Liver (tissue), 8 donors: ENCODE measurements at regions not wholly inside any gene's neighbourhood (a gene's known extent, or its start where the extent isn't known, plus 50 kb on each side); places are given as distances from the start of the nearest gene placed in this dataset.

ENCODE experiments used
- DNase-seq: peaks from one replicate; pipeline ENCODE4 v3.0.0-alpha.2; 2017; ENCODE audit warnings: low spot score
- H3K27ac ChIP-seq, 2 donors: one replicate each; pipeline ENCODE4 v1.7.0; 2013; ENCODE audit warnings: inconsistent platforms in 2 of 2, low read length in 2 of 2, control low read depth in 1 of 2, low read depth in 1 of 2, mild to moderate bottlenecking in 1 of 2
- H3K27me3 ChIP-seq, 4 donors: one replicate each; pipeline versions ENCODE4 v1.6.1 to v1.7.0; 2013; ENCODE audit warnings: low read length in 3 of 4, inconsistent platforms in 1 of 4, mild to moderate bottlenecking in 1 of 4, moderate library complexity in 1 of 4; ENCODE audit not compliant: control insufficient read depth in 4 of 4, insufficient read depth in 4 of 4
- H3K36me3 ChIP-seq, 4 donors: one replicate each; pipeline versions ENCODE4 v1.6.1 to v1.7.0; 2013; ENCODE audit warnings: low read length in 3 of 4, mild to moderate bottlenecking in 3 of 4, low read depth in 1 of 4, moderate library complexity in 1 of 4; ENCODE audit not compliant: control insufficient read depth in 4 of 4, insufficient read depth in 3 of 4
- H3K4me1 ChIP-seq, 4 donors: one replicate each; pipeline versions ENCODE4 v1.6.1 to v1.7.0; 2013; ENCODE audit warnings: low read length in 3 of 4, mild to moderate bottlenecking in 3 of 4, moderate library complexity in 1 of 4; ENCODE audit not compliant: control insufficient read depth in 4 of 4, insufficient read depth in 4 of 4
- H3K4me3 ChIP-seq, 3 donors: one replicate each; pipeline versions ENCODE4 v1.6.1 to v1.7.0; 2013; ENCODE audit warnings: low read length in 3 of 3, control low read depth in 1 of 3, low read depth in 1 of 3, mild to moderate bottlenecking in 1 of 3
- H3K9ac ChIP-seq, 2 donors: one replicate each; pipeline ENCODE4 v1.7.0; 2013; ENCODE audit warnings: low read length in 2 of 2, mild to moderate bottlenecking in 2 of 2, moderate library complexity in 2 of 2, control low read depth in 1 of 2, low read depth in 1 of 2
- H3K9me3 ChIP-seq, 4 donors: one replicate each; pipeline versions ENCODE4 v1.6.1 to v1.7.0; 2013; ENCODE audit warnings: low read length in 3 of 4; ENCODE audit not compliant: control insufficient read depth in 4 of 4
- ATF3 ChIP-seq: IDR thresholded peaks from 2 replicates; pipeline ENCODE4 v1.6.1; 2016; ENCODE audit warnings: antibody characterized with exemption
- CTCF ChIP-seq: fragments of 150-350 bp; IDR thresholded peaks from 2 replicates; pipeline ENCODE4 v1.5.1; 2017; ENCODE audit warnings: improper control_type of control experiment, low read depth, low read length; ENCODE audit not compliant: missing input control
- EGR1 ChIP-seq, 2 donors: IDR thresholded peaks; 2 replicates each; pipeline ENCODE4 v1.6.1; 2016 to 2018; ENCODE audit warnings: antibody characterized with exemption in 2 of 2, low read depth in 2 of 2
- FOXA1 ChIP-seq: IDR thresholded peaks from 2 replicates; pipeline ENCODE4 v1.6.1; 2016; ENCODE audit warnings: antibody characterized with exemption
- FOXA2 ChIP-seq: IDR thresholded peaks from 2 replicates; pipeline ENCODE4 v1.6.1; 2016; ENCODE audit warnings: antibody characterized with exemption
- GABPA ChIP-seq, 2 donors: IDR thresholded peaks in 1 of 2; conservative IDR thresholded peaks in 1 of 2; 2 replicates each; pipeline ENCODE4 v1.6.1; 2016; ENCODE audit warnings: antibody characterized with exemption in 2 of 2, mild to moderate bottlenecking in 1 of 2, moderate library complexity in 1 of 2
- HNF4A ChIP-seq, 2 donors: conservative IDR thresholded peaks; 2 replicates each; pipeline ENCODE4 v1.6.1; 2016; ENCODE audit warnings: antibody characterized with exemption in 2 of 2, mild to moderate bottlenecking in 2 of 2
- HNF4G ChIP-seq: IDR thresholded peaks from 2 replicates; pipeline ENCODE4 v1.6.1; 2016; ENCODE audit warnings: antibody characterized with exemption
- JUND ChIP-seq, 2 donors: IDR thresholded peaks; 2 replicates each; pipeline ENCODE4 v1.6.1; 2016; ENCODE audit warnings: antibody characterized with exemption in 2 of 2
- NR2F2 ChIP-seq: IDR thresholded peaks from 2 replicates; pipeline ENCODE4 v1.6.1; 2016; ENCODE audit warnings: antibody characterized with exemption
- RAD21 ChIP-seq, 2 donors: IDR thresholded peaks; 2 replicates each; pipeline ENCODE4 v1.6.1; 2016; ENCODE audit warnings: antibody characterized with exemption in 2 of 2, mild to moderate bottlenecking in 2 of 2
- RXRA ChIP-seq, 2 donors: IDR thresholded peaks; 2 replicates each; pipeline ENCODE4 v1.6.1; 2017 to 2018; ENCODE audit warnings: antibody characterized with exemption in 2 of 2, mild to moderate bottlenecking in 1 of 2
- SP1 ChIP-seq: IDR thresholded peaks from 2 replicates; pipeline ENCODE4 v1.6.1; 2018; ENCODE audit warnings: antibody characterized with exemption, mild to moderate bottlenecking
- TAF1 ChIP-seq: conservative IDR thresholded peaks from 2 replicates; pipeline ENCODE4 v1.6.1; 2016; ENCODE audit warnings: antibody characterized with exemption, mild to moderate bottlenecking
- YY1 ChIP-seq: IDR thresholded peaks from 2 replicates; pipeline ENCODE4 v1.6.1; 2016; ENCODE audit warnings: antibody characterized with exemption, mild to moderate bottlenecking
- WGBS: extraction: QIAGEN DNeasy Blood & Tissue Kit; methylation state at CpG from one replicate; pipeline ENCODE4 v1.1.7; 2013; 5-methylcytosine and 5-hydroxymethylcytosine counted together
- TF ChIP-seq, protein P1 (sequence below): IDR thresholded peaks from 2 replicates; pipeline ENCODE4 v1.6.1; 2016; ENCODE audit warnings: antibody characterized with exemption, mild to moderate bottlenecking
- TF ChIP-seq, protein P2 (sequence below): IDR thresholded peaks from 2 replicates; pipeline ENCODE4 v1.6.1; 2016; ENCODE audit warnings: antibody characterized with exemption
- TF ChIP-seq, protein P3 (sequence below): IDR thresholded peaks from 2 replicates; pipeline ENCODE4 v1.6.1; 2016; ENCODE audit warnings: antibody characterized with exemption
- donor health status: healthy.
- donor health status: healthy.
- donor health status: healthy.
- donor health status: healthy.
- donor health status: healthy.

- Histone ChIP-seq H3K36me3 (no peaks in the 10 kb centered on the region), H3K9me3 (no peaks in the 10 kb centered on the region), H3K27ac (no peak overlapping the region), H3K4me1 (peaks cover 0 to 5% (median 2%) of the 10 kb centered on the region in 4 donors), H3K4me3 (no peak overlapping the region), H3K9ac (no peak overlapping the region), H3K27me3 (no peaks in the 10 kb centered on the region)
- DNase-seq = no peak
- TF ChIP-seq CTCF (no peak), HNF4G (no peak), TAF1 (no peak), NR2F2 (no peak), FOXA1 (no peak), RXRA (IDR thresholded peaks at IDR 0.05) (no peak), JUND (IDR thresholded peaks at IDR 0.05) (no peak), GABPA (IDR thresholded peaks at IDR 0.05 in 1 of 2, conservative IDR thresholded peaks at IDR 0.05 in 1 of 2) (no peak), SP1 (no peak), YY1 (no peak), HNF4A (conservative IDR thresholded peaks at IDR 0.05) (no peak), ATF3 (no peak), FOXA2 (no peak), EGR1 (IDR thresholded peaks at IDR 0.05; ENCODE audit: low read depth in 2 of 2) (no peak), RAD21 (IDR thresholded peaks at IDR 0.05) (no peak)
- TF ChIP-seq, protein P1, sequence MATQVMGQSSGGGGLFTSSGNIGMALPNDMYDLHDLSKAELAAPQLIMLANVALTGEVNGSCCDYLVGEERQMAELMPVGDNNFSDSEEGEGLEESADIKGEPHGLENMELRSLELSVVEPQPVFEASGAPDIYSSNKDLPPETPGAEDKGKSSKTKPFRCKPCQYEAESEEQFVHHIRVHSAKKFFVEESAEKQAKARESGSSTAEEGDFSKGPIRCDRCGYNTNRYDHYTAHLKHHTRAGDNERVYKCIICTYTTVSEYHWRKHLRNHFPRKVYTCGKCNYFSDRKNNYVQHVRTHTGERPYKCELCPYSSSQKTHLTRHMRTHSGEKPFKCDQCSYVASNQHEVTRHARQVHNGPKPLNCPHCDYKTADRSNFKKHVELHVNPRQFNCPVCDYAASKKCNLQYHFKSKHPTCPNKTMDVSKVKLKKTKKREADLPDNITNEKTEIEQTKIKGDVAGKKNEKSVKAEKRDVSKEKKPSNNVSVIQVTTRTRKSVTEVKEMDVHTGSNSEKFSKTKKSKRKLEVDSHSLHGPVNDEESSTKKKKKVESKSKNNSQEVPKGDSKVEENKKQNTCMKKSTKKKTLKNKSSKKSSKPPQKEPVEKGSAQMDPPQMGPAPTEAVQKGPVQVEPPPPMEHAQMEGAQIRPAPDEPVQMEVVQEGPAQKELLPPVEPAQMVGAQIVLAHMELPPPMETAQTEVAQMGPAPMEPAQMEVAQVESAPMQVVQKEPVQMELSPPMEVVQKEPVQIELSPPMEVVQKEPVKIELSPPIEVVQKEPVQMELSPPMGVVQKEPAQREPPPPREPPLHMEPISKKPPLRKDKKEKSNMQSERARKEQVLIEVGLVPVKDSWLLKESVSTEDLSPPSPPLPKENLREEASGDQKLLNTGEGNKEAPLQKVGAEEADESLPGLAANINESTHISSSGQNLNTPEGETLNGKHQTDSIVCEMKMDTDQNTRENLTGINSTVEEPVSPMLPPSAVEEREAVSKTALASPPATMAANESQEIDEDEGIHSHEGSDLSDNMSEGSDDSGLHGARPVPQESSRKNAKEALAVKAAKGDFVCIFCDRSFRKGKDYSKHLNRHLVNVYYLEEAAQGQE = no peak
- TF ChIP-seq, protein P2, sequence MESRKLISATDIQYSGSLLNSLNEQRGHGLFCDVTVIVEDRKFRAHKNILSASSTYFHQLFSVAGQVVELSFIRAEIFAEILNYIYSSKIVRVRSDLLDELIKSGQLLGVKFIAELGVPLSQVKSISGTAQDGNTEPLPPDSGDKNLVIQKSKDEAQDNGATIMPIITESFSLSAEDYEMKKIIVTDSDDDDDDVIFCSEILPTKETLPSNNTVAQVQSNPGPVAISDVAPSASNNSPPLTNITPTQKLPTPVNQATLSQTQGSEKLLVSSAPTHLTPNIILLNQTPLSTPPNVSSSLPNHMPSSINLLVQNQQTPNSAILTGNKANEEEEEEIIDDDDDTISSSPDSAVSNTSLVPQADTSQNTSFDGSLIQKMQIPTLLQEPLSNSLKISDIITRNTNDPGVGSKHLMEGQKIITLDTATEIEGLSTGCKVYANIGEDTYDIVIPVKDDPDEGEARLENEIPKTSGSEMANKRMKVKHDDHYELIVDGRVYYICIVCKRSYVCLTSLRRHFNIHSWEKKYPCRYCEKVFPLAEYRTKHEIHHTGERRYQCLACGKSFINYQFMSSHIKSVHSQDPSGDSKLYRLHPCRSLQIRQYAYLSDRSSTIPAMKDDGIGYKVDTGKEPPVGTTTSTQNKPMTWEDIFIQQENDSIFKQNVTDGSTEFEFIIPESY = no peak
- TF ChIP-seq, protein P3, sequence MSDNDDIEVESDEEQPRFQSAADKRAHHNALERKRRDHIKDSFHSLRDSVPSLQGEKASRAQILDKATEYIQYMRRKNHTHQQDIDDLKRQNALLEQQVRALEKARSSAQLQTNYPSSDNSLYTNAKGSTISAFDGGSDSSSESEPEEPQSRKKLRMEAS = no peak
- 58% methylated on average over 5 of the region's 5 CpGs for WGBS
Measured at GRCh38 chr2:75790121-75790813, 79.6 kb upstream of the GCFC2 start.
